ENCODE measurements at regions not wholly inside any gene's neighbourhood (a gene's known extent, or its start where the extent isn't known, plus 50 kb on each side); places are given as distances from the start of the nearest gene placed in this dataset.
"Not testable (repeated sequence)": the region's sequence is repeated elsewhere in the genome, so short reads cannot be mapped to it uniquely, and the experiment has no call there.

GRCh38 chr22:47406896-47407295 lies 644.4 kb downstream of the TBC1D22A start:
- Mint-ChIP-seq H3K4me1 (no peaks in the 10 kb centered on the region), H3K27me3 (ENCODE audit: low read depth) (peaks cover 18% of the 10 kb centered on the region), H3K9me3 (peaks cover 57% of the 10 kb centered on the region)

GRCh38 chr22:47406180-47406834 lies 643.9 kb downstream of the TBC1D22A start:
- Mint-ChIP-seq H3K36me3 (ENCODE audit: low read depth) (peaks cover 4% of the 10 kb centered on the region), H3K9me3 (peaks cover 53% of the 10 kb centered on the region), H3K27ac (no peak overlapping the region), H3K4me3 (no peak overlapping the region), H3K4me1 (no peaks in the 10 kb centered on the region), H3K27me3 (ENCODE audit: low read depth) (peaks cover 18% of the 10 kb centered on the region)
- TF ChIP-seq, protein P1, sequence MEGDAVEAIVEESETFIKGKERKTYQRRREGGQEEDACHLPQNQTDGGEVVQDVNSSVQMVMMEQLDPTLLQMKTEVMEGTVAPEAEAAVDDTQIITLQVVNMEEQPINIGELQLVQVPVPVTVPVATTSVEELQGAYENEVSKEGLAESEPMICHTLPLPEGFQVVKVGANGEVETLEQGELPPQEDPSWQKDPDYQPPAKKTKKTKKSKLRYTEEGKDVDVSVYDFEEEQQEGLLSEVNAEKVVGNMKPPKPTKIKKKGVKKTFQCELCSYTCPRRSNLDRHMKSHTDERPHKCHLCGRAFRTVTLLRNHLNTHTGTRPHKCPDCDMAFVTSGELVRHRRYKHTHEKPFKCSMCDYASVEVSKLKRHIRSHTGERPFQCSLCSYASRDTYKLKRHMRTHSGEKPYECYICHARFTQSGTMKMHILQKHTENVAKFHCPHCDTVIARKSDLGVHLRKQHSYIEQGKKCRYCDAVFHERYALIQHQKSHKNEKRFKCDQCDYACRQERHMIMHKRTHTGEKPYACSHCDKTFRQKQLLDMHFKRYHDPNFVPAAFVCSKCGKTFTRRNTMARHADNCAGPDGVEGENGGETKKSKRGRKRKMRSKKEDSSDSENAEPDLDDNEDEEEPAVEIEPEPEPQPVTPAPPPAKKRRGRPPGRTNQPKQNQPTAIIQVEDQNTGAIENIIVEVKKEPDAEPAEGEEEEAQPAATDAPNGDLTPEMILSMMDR (IDR thresholded peaks at IDR 0.05; ENCODE audit: unreplicated experiment in 3 of 3) = no peak

More at GRCh38 chr22:47406896-47407295, 644.4 kb downstream of the TBC1D22A start:
- Mint-ChIP-seq H3K36me3 (ENCODE audit: low read depth) (peaks cover 4% of the 10 kb centered on the region), H3K4me3 (no peak overlapping the region), H3K27ac (no peak overlapping the region)
- TF ChIP-seq, protein P1 (IDR thresholded peaks at IDR 0.05; ENCODE audit: unreplicated experiment in 3 of 3) = no peak

DNA sequence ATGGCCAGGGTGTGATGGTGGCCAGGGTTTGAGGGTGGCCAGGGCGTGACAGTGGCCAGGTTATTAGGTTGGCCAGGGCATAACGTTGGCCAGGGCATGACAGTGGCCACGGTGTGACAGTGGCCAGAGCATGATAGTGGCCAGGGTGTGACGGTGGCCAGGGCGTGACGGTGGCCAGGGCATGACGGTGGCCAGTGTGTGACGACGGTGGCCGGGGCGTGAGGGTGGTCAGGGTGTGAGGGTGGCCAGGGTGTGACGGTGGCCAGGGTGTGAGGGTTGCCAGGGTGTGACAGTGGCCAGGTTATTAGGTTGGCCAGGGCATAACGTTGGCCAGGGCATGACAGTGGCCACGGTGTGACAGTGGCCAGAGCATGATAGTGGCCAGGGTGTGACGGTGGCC lies 642.8 kb downstream of the TBC1D22A start:
- Mint-ChIP-seq H3K9me3 (peaks cover 50% of the 10 kb centered on the region), H3K27me3 (ENCODE audit: low read depth) (peaks cover 18% of the 10 kb centered on the region)
- not testable (repeated sequence) for H3K4me1 Mint-ChIP-seq; H3K4me3 Mint-ChIP-seq; H3K27ac Mint-ChIP-seq; H3K36me3 Mint-ChIP-seq (ENCODE audit: low read depth)

GRCh38 chr22:47402876-47403525 lies 640.6 kb downstream of the TBC1D22A start:
- Mint-ChIP-seq H3K4me1 (no peaks in the 10 kb centered on the region), H3K27ac (no peak overlapping the region)

GRCh38 chr22:47401976-47402770 lies 639.7 kb downstream of the TBC1D22A start:
- TF ChIP-seq, protein P1 (IDR thresholded peaks at IDR 0.05; ENCODE audit: unreplicated experiment in 3 of 3) = no peak
- H3K27ac Mint-ChIP-seq = no peak overlapping the region
- H3K36me3 Mint-ChIP-seq (ENCODE audit: low read depth) = peaks cover 4% of the 10 kb centered on the region
- peaks cover 45% of the 10 kb centered on the region for H3K9me3 Mint-ChIP-seq
- no peak overlapping the region for H3K4me3 Mint-ChIP-seq
- peaks cover 7% of the 10 kb centered on the region for H3K27me3 Mint-ChIP-seq (ENCODE audit: low read depth)
- H3K4me1 Mint-ChIP-seq = no peaks in the 10 kb centered on the region

More at GRCh38 chr22:47402876-47403525, 640.6 kb downstream of the TBC1D22A start:
- peaks cover 10% of the 10 kb centered on the region for H3K27me3 Mint-ChIP-seq (ENCODE audit: low read depth)
- TF ChIP-seq, protein P1 (IDR thresholded peaks at IDR 0.05; ENCODE audit: unreplicated experiment in 3 of 3) = no peak
- H3K9me3 Mint-ChIP-seq = peaks cover 47% of the 10 kb centered on the region
- H3K36me3 Mint-ChIP-seq (ENCODE audit: low read depth) = peaks cover 4% of the 10 kb centered on the region
- no peak overlapping the region for H3K4me3 Mint-ChIP-seq

DNA sequence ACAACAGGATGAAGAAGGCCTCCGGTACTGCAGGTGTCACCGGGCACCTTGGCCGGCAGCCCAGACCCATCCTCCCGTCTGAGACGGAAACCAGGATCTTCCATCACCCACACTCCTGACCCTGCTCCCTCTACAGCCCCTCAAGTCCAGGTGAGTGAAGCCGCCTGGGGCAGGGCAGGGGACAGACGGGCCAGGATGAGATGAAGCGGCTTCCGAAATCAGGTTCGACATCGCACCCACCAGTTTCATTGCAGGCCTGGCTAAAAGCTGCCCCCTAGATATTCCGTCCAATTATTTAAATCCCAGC lies 639.1 kb downstream of the TBC1D22A start:
- Mint-ChIP-seq H3K36me3 (ENCODE audit: low read depth) (peaks cover 5% of the 10 kb centered on the region), H3K4me3 (no peak overlapping the region), H3K27ac (no peak overlapping the region), H3K27me3 (ENCODE audit: low read depth) (peaks cover 7% of the 10 kb centered on the region), H3K4me1 (no peaks in the 10 kb centered on the region), H3K9me3 (peaks cover 47% of the 10 kb centered on the region)
- TF ChIP-seq, protein P1 (IDR thresholded peaks at IDR 0.05; ENCODE audit: unreplicated experiment in 3 of 3) = no peak

All from nephron (organoid).